HEK293T (cell line): ENCODE measurements at regions not wholly inside any gene's neighbourhood (a gene's known extent, or its start where the extent isn't known, plus 50 kb on each side); places are given as distances from the start of the nearest gene placed in this dataset.

Source experiments
- CTBP1 ChIP-seq: fragments of 450-650 bp; IDR thresholded peaks from 2 replicates; pipeline ENCODE4 v1.6.1; 2016; ENCODE audit warnings: borderline replicate concordance
- FOXM1 ChIP-seq: fragments of 450-650 bp; IDR thresholded peaks from 2 replicates; pipeline ENCODE4 v1.6.1; 2017; ENCODE audit warnings: mild to moderate bottlenecking, borderline replicate concordance
- HDGF ChIP-seq: fragments of 450-650 bp; IDR thresholded peaks from 2 replicates; pipeline ENCODE4 v1.6.1; 2017; ENCODE audit warnings: antibody characterized with exemption, borderline replicate concordance
- SP1 ChIP-seq: fragments of 450-650 bp; IDR thresholded peaks from 2 replicates; pipeline ENCODE4 v1.6.1; 2017
- TF ChIP-seq, protein P1 (sequence below): fragments of 450-650 bp; IDR thresholded peaks from 2 replicates; pipeline ENCODE4 v1.6.1; 2016

GRCh38 chr3:176401211-176401610 is 796.1 kb downstream of the TBL1XR1 start:
- TF ChIP-seq FOXM1 (no peak), SP1 (no peak), CTBP1 (no peak), HDGF (no peak)
- TF ChIP-seq, protein P1, sequence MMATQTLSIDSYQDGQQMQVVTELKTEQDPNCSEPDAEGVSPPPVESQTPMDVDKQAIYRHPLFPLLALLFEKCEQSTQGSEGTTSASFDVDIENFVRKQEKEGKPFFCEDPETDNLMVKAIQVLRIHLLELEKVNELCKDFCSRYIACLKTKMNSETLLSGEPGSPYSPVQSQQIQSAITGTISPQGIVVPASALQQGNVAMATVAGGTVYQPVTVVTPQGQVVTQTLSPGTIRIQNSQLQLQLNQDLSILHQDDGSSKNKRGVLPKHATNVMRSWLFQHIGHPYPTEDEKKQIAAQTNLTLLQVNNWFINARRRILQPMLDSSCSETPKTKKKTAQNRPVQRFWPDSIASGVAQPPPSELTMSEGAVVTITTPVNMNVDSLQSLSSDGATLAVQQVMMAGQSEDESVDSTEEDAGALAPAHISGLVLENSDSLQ: no peak
